GM23248 (cell line): ENCODE measurements at regions not wholly inside any gene's neighbourhood (a gene's known extent, or its start where the extent isn't known, plus 50 kb on each side); places are given as distances from the start of the nearest gene placed in this dataset.

Source experiments
- EZH2 ChIP-seq: fragments of 200-600 bp; sonication (generic); IDR thresholded peaks from 2 replicates; pipeline ENCODE4 v1.6.1; 2018; ENCODE audit warnings: antibody characterized with exemption, mild to moderate bottlenecking; ENCODE audit not compliant: insufficient read depth, poor library complexity, severe bottlenecking
- EZH2phosphoT487 ChIP-seq: fragments of 200-600 bp; sonication (generic); IDR thresholded peaks from 2 replicates; pipeline ENCODE4 v1.6.1; 2018; ENCODE audit warnings: antibody characterized with exemption, moderate library complexity, mild to moderate bottlenecking, low read depth; ENCODE audit not compliant: insufficient read depth

DNA sequence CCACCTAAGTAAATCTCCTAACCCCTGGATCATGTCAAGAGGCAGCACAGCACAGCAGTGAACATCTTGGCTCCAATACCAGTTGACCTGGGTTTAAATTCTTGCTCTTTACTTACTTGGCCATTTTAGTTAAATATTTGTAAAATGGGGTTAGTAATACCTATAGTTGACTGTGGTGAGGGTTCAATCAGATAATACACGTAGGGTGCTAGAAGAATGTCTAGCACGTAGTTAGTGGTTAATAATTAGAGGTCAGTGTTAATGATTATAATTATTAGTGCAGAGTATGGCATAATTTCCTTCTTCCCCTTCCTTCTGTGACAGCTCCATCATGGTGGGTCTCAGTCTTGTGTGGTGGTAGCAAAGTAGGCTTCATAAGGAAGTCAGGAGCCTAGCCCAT, 520.8 kb downstream of the INSC start:
- TF ChIP-seq EZH2 (no peak), EZH2phosphoT487 (no peak)
